ENCODE measurements at regions not wholly inside any gene's neighbourhood (a gene's known extent, or its start where the extent isn't known, plus 50 kb on each side); places are given as distances from the start of the nearest gene placed in this dataset.

- in situ Hi-C loops (cut with MboI; ENCODE audit: low sequenced_read_pairs, unreplicated experiment), result no loop called here
- TF ChIP-seq CTCF (IDR thresholded peaks at IDR 0.05; ENCODE audit: borderline replicate concordance, control extremely low read depth, extremely low read depth, insufficient read depth, missing control alignments), result no peak
- no peak for DNase-seq (ENCODE audit: low spot score)
These were observed 212.6 kb downstream of the TBX18 start for GRCh38 chr6:84551797-84552196.

- no peak for DNase-seq (ENCODE audit: low spot score)
- in situ Hi-C loops (cut with MboI; ENCODE audit: low sequenced_read_pairs, unreplicated experiment), result no loop called here
- no peak for TF ChIP-seq CTCF (IDR thresholded peaks at IDR 0.05; ENCODE audit: borderline replicate concordance, control extremely low read depth, extremely low read depth, insufficient read depth, missing control alignments)
These were observed 214.5 kb downstream of the TBX18 start for GRCh38 chr6:84549917-84550316.

- DNase-seq (ENCODE audit: low spot score), result no peak
- in situ Hi-C loops (cut with MboI; ENCODE audit: low sequenced_read_pairs, unreplicated experiment), result no loop called here
- TF ChIP-seq CTCF (IDR thresholded peaks at IDR 0.05; ENCODE audit: borderline replicate concordance, control extremely low read depth, extremely low read depth, insufficient read depth, missing control alignments), result no peak
These were observed 217.0 kb downstream of the TBX18 start for GRCh38 chr6:84547341-84547801.

- TF ChIP-seq CTCF (IDR thresholded peaks at IDR 0.05; ENCODE audit: borderline replicate concordance, control extremely low read depth, extremely low read depth, insufficient read depth, missing control alignments), result no peak
- in situ Hi-C loops (cut with MboI; ENCODE audit: low sequenced_read_pairs, unreplicated experiment), result no loop called here
- no peak for DNase-seq (ENCODE audit: low spot score)
These were observed 217.9 kb downstream of the TBX18 start for GRCh38 chr6:84546427-84546914.

GRCh38 chr6:84539122-84539856 is 225.1 kb downstream of the TBX18 start:
- no peak for DNase-seq (ENCODE audit: low spot score)
- in situ Hi-C loops (cut with MboI; ENCODE audit: low sequenced_read_pairs, unreplicated experiment), result no loop called here
- TF ChIP-seq CTCF (IDR thresholded peaks at IDR 0.05; ENCODE audit: borderline replicate concordance, control extremely low read depth, extremely low read depth, insufficient read depth, missing control alignments), result no peak

GRCh38 chr6:84536885-84537638 is 227.3 kb downstream of the TBX18 start:
- no peak for DNase-seq (ENCODE audit: low spot score)
- in situ Hi-C loops (cut with MboI; ENCODE audit: low sequenced_read_pairs, unreplicated experiment), result no loop called here
- no peak for TF ChIP-seq CTCF (IDR thresholded peaks at IDR 0.05; ENCODE audit: borderline replicate concordance, control extremely low read depth, extremely low read depth, insufficient read depth, missing control alignments)
